ENCODE measurements at regions not wholly inside any gene's neighbourhood (a gene's known extent, or its start where the extent isn't known, plus 50 kb on each side); places are given as distances from the start of the nearest gene placed in this dataset.

DNA sequence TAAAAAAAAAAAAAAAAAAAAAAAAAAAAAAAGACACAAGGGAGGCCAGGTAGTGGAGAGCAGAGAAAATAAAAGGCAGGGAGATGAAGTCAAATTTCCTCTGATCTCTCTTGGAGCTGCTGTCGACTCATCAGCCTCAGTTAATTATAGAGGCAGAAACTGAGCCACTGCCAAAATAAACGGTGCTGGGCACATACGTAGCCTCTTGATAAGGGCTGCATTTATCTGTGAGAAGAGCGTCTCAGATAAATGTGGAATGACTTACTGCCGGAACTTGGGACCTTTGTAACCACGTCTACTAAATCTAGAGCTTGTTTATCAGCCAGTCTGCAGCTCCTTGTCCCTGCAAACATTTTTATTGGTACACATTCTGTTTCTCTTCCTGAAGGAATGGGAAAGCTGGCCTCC lies 162.3 kb downstream of the BAMBI start:
- Histone ChIP-seq H3K9me3 (replicated peaks; ENCODE audit: control insufficient read depth, insufficient read depth, low read length) (no peaks in the 10 kb centered on the region), H2AFZ (ENCODE audit: control insufficient read depth, low read depth, low read length) (no peak overlapping the region), H3K4me3 (no peak overlapping the region), H4K20me1 (ENCODE audit: control insufficient read depth, insufficient read depth) (no peaks in the 10 kb centered on the region), H3K4me1 (ENCODE audit: control insufficient read depth, insufficient read depth, low read length) (no peaks in the 10 kb centered on the region), H3K4me2 (ENCODE audit: control insufficient read depth, insufficient read depth) (no peak overlapping the region), H3K27ac (ENCODE audit: control insufficient read depth, insufficient read depth) (no peak overlapping the region), H3K79me2 (ENCODE audit: control insufficient read depth, insufficient read depth, low read length) (no peaks in the 10 kb centered on the region), H3K27me3 (replicated peaks in 1 of 2; ENCODE audit: control insufficient read depth in 2 of 2, insufficient read depth in 2 of 2, low read length in 1 of 2) (no peaks in the 10 kb centered on the region), H3K9ac (ENCODE audit: control insufficient read depth, insufficient read depth, low read length) (no peak overlapping the region), H3K36me3 (ENCODE audit: control insufficient read depth in 2 of 2, insufficient read depth in 2 of 2, low read length in 1 of 2) (no peaks in the 10 kb centered on the region)
- in situ Hi-C loops (cut with MboI) (no loop called here), intact Hi-C loops (cut with micrococcal nuclease; ENCODE audit: unreplicated experiment) (no loop called here)
- BruUV-seq (replicated peaks) = no TSS peak
- ATAC-seq = no peak
- FAIRE-seq = no peak
- TF ChIP-seq MTA2 (IDR thresholded peaks at IDR 0.05; ENCODE audit: low read depth) (no peak), KLF5 (IDR thresholded peaks at IDR 0.05; ENCODE audit: partially characterized antibody) (no peak), SRF (IDR thresholded peaks at IDR 0.05; ENCODE audit: low read depth in 2 of 2, low read length in 2 of 2) (no peak), ZSCAN29 (IDR thresholded peaks at IDR 0.05) (no peak), BHLHE40 (IDR thresholded peaks at IDR 0.05; ENCODE audit: borderline replicate concordance in 1 of 2, low read depth in 2 of 2, low read length in 1 of 2) (no peak), LARP7 (IDR thresholded peaks at IDR 0.05) (no peak), RAD51 (IDR thresholded peaks at IDR 0.05) (no peak), NFYA (IDR thresholded peaks at IDR 0.05; ENCODE audit: borderline replicate concordance, low read depth, low read length) (no peak), SP1 (IDR thresholded peaks at IDR 0.05; ENCODE audit: low read depth, low read length) (no peak), ZNF384 (IDR thresholded peaks at IDR 0.05; ENCODE audit: borderline replicate concordance, low read depth, low read length) (no peak), IKZF2 (IDR thresholded peaks at IDR 0.05) (no peak), CHD2 (IDR thresholded peaks at IDR 0.05; ENCODE audit: borderline replicate concordance, low read depth, low read length) (no peak), MTA3 (IDR thresholded peaks at IDR 0.05; ENCODE audit: borderline replicate concordance, low read length) (no peak), PML (IDR thresholded peaks at IDR 0.05; ENCODE audit: low read length) (no peak), ZNF622 (IDR thresholded peaks at IDR 0.05) (no peak), BMI1 (IDR thresholded peaks at IDR 0.05; ENCODE audit: borderline replicate concordance) (no peak), BACH1 (IDR thresholded peaks at IDR 0.05; ENCODE audit: borderline replicate concordance) (no peak), ZZZ3 (IDR thresholded peaks at IDR 0.05; ENCODE audit: control insufficient read depth, insufficient read length, low read depth) (no peak)
- TF ChIP-seq, protein P1, sequence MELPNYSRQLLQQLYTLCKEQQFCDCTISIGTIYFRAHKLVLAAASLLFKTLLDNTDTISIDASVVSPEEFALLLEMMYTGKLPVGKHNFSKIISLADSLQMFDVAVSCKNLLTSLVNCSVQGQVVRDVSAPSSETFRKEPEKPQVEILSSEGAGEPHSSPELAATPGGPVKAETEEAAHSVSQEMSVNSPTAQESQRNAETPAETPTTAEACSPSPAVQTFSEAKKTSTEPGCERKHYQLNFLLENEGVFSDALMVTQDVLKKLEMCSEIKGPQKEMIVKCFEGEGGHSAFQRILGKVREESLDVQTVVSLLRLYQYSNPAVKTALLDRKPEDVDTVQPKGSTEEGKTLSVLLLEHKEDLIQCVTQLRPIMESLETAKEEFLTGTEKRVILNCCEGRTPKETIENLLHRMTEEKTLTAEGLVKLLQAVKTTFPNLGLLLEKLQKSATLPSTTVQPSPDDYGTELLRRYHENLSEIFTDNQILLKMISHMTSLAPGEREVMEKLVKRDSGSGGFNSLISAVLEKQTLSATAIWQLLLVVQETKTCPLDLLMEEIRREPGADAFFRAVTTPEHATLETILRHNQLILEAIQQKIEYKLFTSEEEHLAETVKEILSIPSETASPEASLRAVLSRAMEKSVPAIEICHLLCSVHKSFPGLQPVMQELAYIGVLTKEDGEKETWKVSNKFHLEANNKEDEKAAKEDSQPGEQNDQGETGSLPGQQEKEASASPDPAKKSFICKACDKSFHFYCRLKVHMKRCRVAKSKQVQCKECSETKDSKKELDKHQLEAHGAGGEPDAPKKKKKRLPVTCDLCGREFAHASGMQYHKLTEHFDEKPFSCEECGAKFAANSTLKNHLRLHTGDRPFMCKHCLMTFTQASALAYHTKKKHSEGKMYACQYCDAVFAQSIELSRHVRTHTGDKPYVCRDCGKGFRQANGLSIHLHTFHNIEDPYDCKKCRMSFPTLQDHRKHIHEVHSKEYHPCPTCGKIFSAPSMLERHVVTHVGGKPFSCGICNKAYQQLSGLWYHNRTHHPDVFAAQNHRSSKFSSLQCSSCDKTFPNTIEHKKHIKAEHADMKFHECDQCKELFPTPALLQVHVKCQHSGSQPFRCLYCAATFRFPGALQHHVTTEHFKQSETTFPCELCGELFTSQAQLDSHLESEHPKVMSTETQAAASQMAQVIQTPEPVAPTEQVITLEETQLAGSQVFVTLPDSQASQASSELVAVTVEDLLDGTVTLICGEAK (IDR thresholded peaks at IDR 0.05; ENCODE audit: borderline replicate concordance) = no peak
- TF ChIP-seq, protein P2, sequence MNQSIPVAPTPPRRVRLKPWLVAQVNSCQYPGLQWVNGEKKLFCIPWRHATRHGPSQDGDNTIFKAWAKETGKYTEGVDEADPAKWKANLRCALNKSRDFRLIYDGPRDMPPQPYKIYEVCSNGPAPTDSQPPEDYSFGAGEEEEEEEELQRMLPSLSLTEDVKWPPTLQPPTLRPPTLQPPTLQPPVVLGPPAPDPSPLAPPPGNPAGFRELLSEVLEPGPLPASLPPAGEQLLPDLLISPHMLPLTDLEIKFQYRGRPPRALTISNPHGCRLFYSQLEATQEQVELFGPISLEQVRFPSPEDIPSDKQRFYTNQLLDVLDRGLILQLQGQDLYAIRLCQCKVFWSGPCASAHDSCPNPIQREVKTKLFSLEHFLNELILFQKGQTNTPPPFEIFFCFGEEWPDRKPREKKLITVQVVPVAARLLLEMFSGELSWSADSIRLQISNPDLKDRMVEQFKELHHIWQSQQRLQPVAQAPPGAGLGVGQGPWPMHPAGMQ (IDR thresholded peaks at IDR 0.05; ENCODE audit: borderline replicate concordance) = no peak
- ChIA-PET SMC1A (ENCODE audit: uncharacterized antibody, unreplicated experiment) (interaction anchor here (0.7 kb wide), 1 partner anchor 418 kb away, joined by 3 read pairs; no protein-coding TSS in a partner anchor), RAD21 (ENCODE audit: unreplicated experiment) (no interaction called here), CTCF (no interaction called here), POLR2A (no interaction called here)
- WGBS (ENCODE audit: insufficient coverage, insufficient replicate concordance, low lambda C conversion rate, missing lambda C conversion rate) = 17% methylated on average over 6 of the region's 6 CpGs
- DNase-seq (ENCODE audit: low read depth, low spot score) = no peak

All from GM12878 (cell line).